Kidney epithelial cell (primary cell): ENCODE measurements at regions not wholly inside any gene's neighbourhood (a gene's known extent, or its start where the extent isn't known, plus 50 kb on each side); places are given as distances from the start of the nearest gene placed in this dataset.
"Not testable (repeated sequence)": the region's sequence is repeated elsewhere in the genome, so short reads cannot be mapped to it uniquely, and the experiment has no call there.

ENCODE experiments used
- DNase-seq: peaks from one replicate; pipeline ENCODE4 v3.0.0-alpha.2; 2010; ENCODE audit warnings: low read depth
- H3K27me3 ChIP-seq: 2 replicates; pipeline ENCODE4 v1.6.0; 2011; ENCODE audit warnings: low read length; ENCODE audit not compliant: control insufficient read depth, insufficient read depth
- H3K36me3 ChIP-seq: 2 replicates; pipeline ENCODE4 v1.5.1; 2011; ENCODE audit warnings: low read length; ENCODE audit not compliant: control insufficient read depth, insufficient read depth
- H3K4me3 ChIP-seq: 2 replicates; pipeline ENCODE4 v1.5.1; 2011; ENCODE audit warnings: low read depth, mild to moderate bottlenecking, control low read depth, low read length
- TF ChIP-seq, protein P1 (sequence below): IDR thresholded peaks from 2 replicates; pipeline ENCODE4 v1.5.1; 2011; ENCODE audit warnings: mild to moderate bottlenecking, moderate library complexity, low read length, control low read depth, inconsistent platforms; ENCODE audit not compliant: insufficient read depth, poor library complexity, severe bottlenecking

DNA sequence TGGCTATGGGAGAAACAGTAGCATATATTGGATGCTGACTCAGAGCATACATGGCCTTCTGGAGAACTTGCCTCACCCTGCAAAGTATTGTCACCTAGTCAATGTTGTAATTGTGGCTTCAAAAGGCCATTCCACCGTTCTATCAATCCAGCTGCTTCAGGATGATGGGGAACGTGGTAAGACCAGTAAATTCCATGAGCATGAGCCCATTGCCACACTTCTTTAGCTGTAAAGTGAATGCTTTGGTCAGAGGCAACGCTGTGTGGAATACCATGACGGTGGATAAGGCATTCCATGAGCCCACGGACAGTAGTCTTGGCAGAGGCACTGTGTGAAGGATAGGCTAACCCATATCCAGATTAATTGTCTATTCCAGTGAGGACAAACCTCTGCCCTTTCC lies 1300.1 kb upstream of the ACVR2A start:
- Histone ChIP-seq H3K4me3 (no peak overlapping the region), H3K27me3 (no peaks in the 10 kb centered on the region), H3K36me3 (no peaks in the 10 kb centered on the region)
- DNase-seq = no peak
- TF ChIP-seq, protein P1, sequence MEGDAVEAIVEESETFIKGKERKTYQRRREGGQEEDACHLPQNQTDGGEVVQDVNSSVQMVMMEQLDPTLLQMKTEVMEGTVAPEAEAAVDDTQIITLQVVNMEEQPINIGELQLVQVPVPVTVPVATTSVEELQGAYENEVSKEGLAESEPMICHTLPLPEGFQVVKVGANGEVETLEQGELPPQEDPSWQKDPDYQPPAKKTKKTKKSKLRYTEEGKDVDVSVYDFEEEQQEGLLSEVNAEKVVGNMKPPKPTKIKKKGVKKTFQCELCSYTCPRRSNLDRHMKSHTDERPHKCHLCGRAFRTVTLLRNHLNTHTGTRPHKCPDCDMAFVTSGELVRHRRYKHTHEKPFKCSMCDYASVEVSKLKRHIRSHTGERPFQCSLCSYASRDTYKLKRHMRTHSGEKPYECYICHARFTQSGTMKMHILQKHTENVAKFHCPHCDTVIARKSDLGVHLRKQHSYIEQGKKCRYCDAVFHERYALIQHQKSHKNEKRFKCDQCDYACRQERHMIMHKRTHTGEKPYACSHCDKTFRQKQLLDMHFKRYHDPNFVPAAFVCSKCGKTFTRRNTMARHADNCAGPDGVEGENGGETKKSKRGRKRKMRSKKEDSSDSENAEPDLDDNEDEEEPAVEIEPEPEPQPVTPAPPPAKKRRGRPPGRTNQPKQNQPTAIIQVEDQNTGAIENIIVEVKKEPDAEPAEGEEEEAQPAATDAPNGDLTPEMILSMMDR = no peak

DNA sequence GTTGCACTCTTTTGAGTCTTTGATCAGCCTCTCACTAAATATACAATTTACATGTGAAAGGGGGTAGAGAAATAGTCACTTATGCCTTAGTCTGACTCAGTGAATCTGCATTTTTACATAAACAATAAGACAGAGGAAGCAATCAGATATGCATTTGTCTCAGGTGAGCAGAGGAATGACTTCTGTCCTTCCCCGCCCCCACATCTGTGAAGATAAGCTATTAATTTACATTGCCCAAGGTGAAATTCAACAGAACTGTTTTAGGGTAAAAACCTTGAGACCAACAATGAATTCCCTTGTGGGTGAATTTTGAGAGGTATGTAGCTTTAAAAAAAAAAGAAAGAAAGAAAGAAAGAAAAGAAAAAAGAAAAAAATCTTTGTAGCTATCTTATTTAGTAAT lies 1302.9 kb upstream of the ACVR2A start:
- no peaks in the 10 kb centered on the region for H3K36me3 ChIP-seq
- no peaks in the 10 kb centered on the region for H3K27me3 ChIP-seq
- TF ChIP-seq, protein P1 = no peak
- no peak overlapping the region for H3K4me3 ChIP-seq
- DNase-seq = no peak

DNA sequence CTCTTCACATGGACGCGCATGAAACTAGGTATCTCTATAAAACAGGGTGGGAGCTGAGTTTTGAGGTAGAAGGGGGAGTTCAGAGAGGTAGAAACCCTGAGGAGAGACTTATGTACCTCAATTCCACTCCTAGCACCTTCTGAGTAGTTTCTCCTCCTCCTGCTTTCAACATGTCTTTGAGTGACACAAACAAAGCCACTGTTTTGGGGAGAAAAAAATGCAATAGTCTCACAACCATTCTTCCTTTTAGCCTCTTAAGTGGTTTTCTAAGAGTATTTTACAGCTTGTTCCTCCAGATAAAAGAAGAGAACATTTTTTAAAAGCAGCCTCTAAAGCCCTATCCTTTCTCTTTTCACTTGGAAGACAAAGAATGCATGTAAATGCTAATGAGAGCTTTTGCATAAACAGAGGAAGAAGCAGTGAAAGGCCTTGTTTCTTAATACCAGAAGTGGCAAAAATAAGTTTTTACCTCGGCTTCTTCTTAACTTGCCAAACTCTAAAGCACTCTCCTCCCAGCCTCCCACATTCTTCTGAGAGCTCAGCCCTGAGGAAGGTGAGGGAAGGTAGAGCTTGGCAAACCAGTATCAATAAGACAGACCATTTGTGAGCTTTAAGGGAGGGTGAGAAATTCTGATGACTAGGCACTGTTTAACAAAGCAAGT lies 1304.4 kb upstream of the ACVR2A start:
- H3K27me3 ChIP-seq = no peaks in the 10 kb centered on the region
- TF ChIP-seq, protein P1 = no peak
- H3K36me3 ChIP-seq = no peaks in the 10 kb centered on the region
- DNase-seq = no peak
- H3K4me3 ChIP-seq = no peak overlapping the region

DNA sequence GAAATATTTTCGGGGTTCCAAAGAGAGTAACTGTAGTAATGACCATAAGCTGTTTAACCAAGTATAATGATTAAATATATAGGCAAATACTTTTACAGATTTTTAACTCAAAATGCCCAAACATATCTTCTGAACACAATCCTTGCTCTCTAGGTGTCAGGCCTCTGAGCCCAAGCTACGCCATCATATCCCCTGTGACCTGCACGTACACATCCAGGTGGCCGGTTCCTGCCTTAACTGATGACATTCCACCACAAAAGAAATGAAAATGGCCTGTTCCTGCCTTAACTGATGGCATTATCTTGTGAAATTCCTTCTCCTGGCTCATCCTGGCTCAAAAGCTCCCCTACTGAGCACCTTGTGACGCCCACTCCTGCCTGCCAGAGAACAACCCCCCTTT lies 1305.1 kb upstream of the ACVR2A start:
- H3K4me3 ChIP-seq, DNase-seq, H3K27me3 ChIP-seq, H3K36me3 ChIP-seq: not testable (repeated sequence)

DNA sequence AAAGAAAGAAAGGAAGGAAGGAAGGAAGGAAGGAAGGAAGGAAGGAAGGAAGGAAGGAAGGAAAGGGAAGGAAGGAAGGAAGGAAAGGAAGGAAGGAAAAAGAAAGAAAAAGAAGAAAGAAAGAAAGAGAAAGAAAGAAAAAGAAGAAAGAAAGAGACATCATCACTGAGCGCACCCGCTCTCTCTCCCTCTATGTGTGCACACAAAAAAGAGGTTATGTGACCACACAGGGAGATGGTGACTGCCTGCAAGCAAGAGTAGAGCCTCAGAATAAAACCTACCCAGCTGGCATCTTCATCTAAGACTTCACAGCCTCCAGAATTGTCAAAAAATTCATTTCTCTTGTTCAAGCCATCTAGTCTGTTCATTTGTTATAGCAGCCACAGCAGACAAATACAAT lies 1307.4 kb upstream of the ACVR2A start:
- DNase-seq = no peak
- TF ChIP-seq, protein P1 = no peak

DNA sequence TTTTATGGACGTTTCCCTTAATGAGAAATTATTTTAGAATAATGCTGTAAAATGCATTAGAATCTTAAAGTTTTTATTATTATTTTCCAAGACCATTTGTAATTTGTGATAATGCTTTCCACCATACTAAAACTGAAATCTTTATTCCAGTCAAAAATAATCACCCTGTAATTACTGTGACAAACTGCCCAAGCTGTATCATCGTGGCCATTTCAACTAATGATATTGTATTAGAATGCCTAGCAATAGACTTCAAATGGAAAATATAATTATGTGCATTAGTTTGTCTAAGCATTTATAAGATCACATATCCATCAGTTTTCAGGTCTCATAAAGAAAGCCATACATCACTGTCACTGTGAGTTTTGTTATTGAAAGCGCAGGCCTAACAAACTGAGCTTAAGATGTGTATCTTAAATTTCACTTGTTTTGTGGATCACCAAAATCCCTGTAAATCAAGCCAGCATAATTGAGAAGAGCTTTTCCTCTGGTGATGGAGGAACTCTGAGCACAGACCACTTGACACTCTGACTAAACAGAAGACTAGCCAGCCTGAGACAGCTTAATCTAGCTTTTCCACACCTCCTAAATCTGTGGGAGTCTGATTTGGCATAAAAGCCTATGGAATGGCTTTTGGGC lies 1312.2 kb upstream of the ACVR2A start:
- no peak for DNase-seq
- H3K27me3 ChIP-seq = no peaks in the 10 kb centered on the region
- TF ChIP-seq, protein P1 = no peak
- no peaks in the 10 kb centered on the region for H3K36me3 ChIP-seq
- no peak overlapping the region for H3K4me3 ChIP-seq

More for the DNA sequence above, 1307.4 kb upstream of the ACVR2A start:
- H3K27me3 ChIP-seq = no peaks in the 10 kb centered on the region
- H3K4me3 ChIP-seq = no peak overlapping the region
- H3K36me3 ChIP-seq = no peaks in the 10 kb centered on the region
